Spleen (tissue), 7 donors: ENCODE measurements at regions not wholly inside any gene's neighbourhood (a gene's known extent, or its start where the extent isn't known, plus 50 kb on each side); places are given as distances from the start of the nearest gene placed in this dataset.
"Not testable (repeated sequence)": the region's sequence is repeated elsewhere in the genome, so short reads cannot be mapped to it uniquely, and the experiment has no call there.

Experiments used
- POLR2AphosphoS5 ChIP-seq, 3 donors: sonication (generic); formaldehyde crosslinking; IDR thresholded peaks; one replicate each; pipeline ENCODE4 v1.5.1; 2017; ENCODE audit warnings: antibody characterized with exemption in 3 of 3
- TF ChIP-seq, protein P1 (sequence below), 11 experiments: fragments of 200-600 bp in 7 of 11; fragments of 450-650 bp in 4 of 11; sonication (generic) in 4 of 11; IDR thresholded peaks in 8 of 11; conservative IDR thresholded peaks in 3 of 11; 1 replicate in 7 of 11; 2 replicates in 4 of 11; pipeline versions ENCODE4 v1.4.0 to v1.8.0; 2016 to 2021; ENCODE audit warnings: antibody characterized with exemption in 11 of 11, inconsistent platforms in 4 of 11, mild to moderate bottlenecking in 1 of 11
- donor health status: DM: no; HTN: no; CAD: no; lungs with moderate emphysema.
- donor health status: DM: no; HTN: no; CAD: no.
- donor health status: DM: no; HTN: no; CAD: no.

GRCh38 chr16:29248940-29249318 is 157.6 kb downstream of the NPIPB11 start:
- TF ChIP-seq, protein P1, sequence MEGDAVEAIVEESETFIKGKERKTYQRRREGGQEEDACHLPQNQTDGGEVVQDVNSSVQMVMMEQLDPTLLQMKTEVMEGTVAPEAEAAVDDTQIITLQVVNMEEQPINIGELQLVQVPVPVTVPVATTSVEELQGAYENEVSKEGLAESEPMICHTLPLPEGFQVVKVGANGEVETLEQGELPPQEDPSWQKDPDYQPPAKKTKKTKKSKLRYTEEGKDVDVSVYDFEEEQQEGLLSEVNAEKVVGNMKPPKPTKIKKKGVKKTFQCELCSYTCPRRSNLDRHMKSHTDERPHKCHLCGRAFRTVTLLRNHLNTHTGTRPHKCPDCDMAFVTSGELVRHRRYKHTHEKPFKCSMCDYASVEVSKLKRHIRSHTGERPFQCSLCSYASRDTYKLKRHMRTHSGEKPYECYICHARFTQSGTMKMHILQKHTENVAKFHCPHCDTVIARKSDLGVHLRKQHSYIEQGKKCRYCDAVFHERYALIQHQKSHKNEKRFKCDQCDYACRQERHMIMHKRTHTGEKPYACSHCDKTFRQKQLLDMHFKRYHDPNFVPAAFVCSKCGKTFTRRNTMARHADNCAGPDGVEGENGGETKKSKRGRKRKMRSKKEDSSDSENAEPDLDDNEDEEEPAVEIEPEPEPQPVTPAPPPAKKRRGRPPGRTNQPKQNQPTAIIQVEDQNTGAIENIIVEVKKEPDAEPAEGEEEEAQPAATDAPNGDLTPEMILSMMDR (IDR thresholded peaks at IDR 0.05 in 8 of 11, conservative IDR thresholded peaks at IDR 0.05 in 3 of 11) = not testable (repeated sequence)
- not testable (repeated sequence) for TF ChIP-seq POLR2AphosphoS5 (IDR thresholded peaks at IDR 0.05)
